WTC11 (cell line): ENCODE measurements at regions not wholly inside any gene's neighbourhood (a gene's known extent, or its start where the extent isn't known, plus 50 kb on each side); places are given as distances from the start of the nearest gene placed in this dataset.

Experiments used
- ATAC-seq: fragments of 200-7000 bp; cut with Tn5 transposase; 2 replicates; pipeline ENCODE4 v1.10.0; 2021; ENCODE audit warnings: mild to moderate bottlenecking, moderate library complexity
- CTCF ChIA-PET: fragments of 300-600 bp; sonication (Branson Sonifier 250); formaldehyde crosslinking; loops from one replicate; lab custom pipeline; 2021; ENCODE audit warnings: antibody characterized with exemption; lab: Charles Lee
- POLR2A ChIA-PET: fragments of 350-600 bp; sonication (Branson Sonifier 250); formaldehyde crosslinking; loops from one replicate; lab custom pipeline; 2021; ENCODE audit warnings: antibody characterized with exemption; lab: Charles Lee
- DNase-seq: peaks from one replicate; pipeline ENCODE4 v3.0.0; 2021; ENCODE audit warnings: low spot score
- H3K27ac Mint-ChIP-seq: 2 replicates; pipeline ENCODE4 v1.8.0; 2021; ENCODE audit warnings: mixed read lengths
- H3K27me3 Mint-ChIP-seq: 2 replicates; pipeline ENCODE4 v1.8.0; 2021; ENCODE audit warnings: low read depth, mild to moderate bottlenecking, moderate library complexity, mixed read lengths
- H3K36me3 Mint-ChIP-seq: 2 replicates; pipeline ENCODE4 v1.8.0; 2021; ENCODE audit warnings: mixed read lengths
- H3K4me1 Mint-ChIP-seq: 2 replicates; pipeline ENCODE4 v1.8.0; 2022; ENCODE audit warnings: mixed read lengths
- H3K4me3 Mint-ChIP-seq: 2 replicates; pipeline ENCODE4 v1.8.0; 2021; ENCODE audit warnings: mild to moderate bottlenecking, moderate library complexity, mixed read lengths
- H3K9me3 Mint-ChIP-seq: 2 replicates; pipeline ENCODE4 v1.8.0; 2021; ENCODE audit warnings: mixed read lengths
- CREB1 ChIP-seq: sonication (generic); formaldehyde crosslinking; IDR thresholded peaks from 2 replicates; pipeline ENCODE4 v1.8.0; 2023; ENCODE audit warnings: mild to moderate bottlenecking, missing genetic modification reagents
- CREM ChIP-seq: sonication (generic); formaldehyde crosslinking; IDR thresholded peaks from 2 replicates; pipeline ENCODE4 v1.8.1; 2022; ENCODE audit warnings: mild to moderate bottlenecking, missing genetic modification reagents, moderate library complexity
- ELF4 ChIP-seq: sonication (generic); formaldehyde crosslinking; IDR thresholded peaks from 2 replicates; pipeline ENCODE4 v1.8.1; 2022; ENCODE audit warnings: low read depth, mild to moderate bottlenecking, moderate library complexity, missing genetic modification reagents
- NFYB ChIP-seq: sonication (generic); formaldehyde crosslinking; conservative IDR thresholded peaks from 2 replicates; pipeline ENCODE4 v1.8.0; 2022; ENCODE audit warnings: low read depth, missing genetic modification reagents
- OVOL2 ChIP-seq: fragments of 250-450 bp; sonication (Bioruptor Pico); IDR thresholded peaks from 2 replicates; pipeline ENCODE4 v1.9.0; 2021; ENCODE audit warnings: mild to moderate bottlenecking, borderline replicate concordance
- RELA ChIP-seq: sonication (generic); formaldehyde crosslinking; IDR thresholded peaks from 2 replicates; pipeline ENCODE4 v1.8.1; 2022; ENCODE audit warnings: missing genetic modification reagents, mild to moderate bottlenecking, borderline replicate concordance
- TCF7 ChIP-seq: sonication (generic); formaldehyde crosslinking; IDR thresholded peaks from 2 replicates; pipeline ENCODE4 v1.8.0; 2022; ENCODE audit warnings: mild to moderate bottlenecking, low read depth, missing genetic modification reagents, moderate library complexity
- ZBTB21 ChIP-seq: sonication (generic); formaldehyde crosslinking; IDR thresholded peaks from 2 replicates; pipeline ENCODE4 v1.8.1; 2023; ENCODE audit warnings: mild to moderate bottlenecking, missing genetic modification reagents, borderline replicate concordance
- ZNF416 ChIP-seq: fragments of 250-450 bp; sonication (Bioruptor Pico); IDR thresholded peaks from 2 replicates; pipeline ENCODE4 v1.9.0; 2021; ENCODE audit warnings: mild to moderate bottlenecking, inconsistent platforms
- ZNF671 ChIP-seq: fragments of 250-450 bp; sonication (Bioruptor Pico); IDR thresholded peaks from 2 replicates; pipeline ENCODE4 v1.8.0; 2021; ENCODE audit warnings: mild to moderate bottlenecking
- TF ChIP-seq, protein P1 (sequence below): sonication (generic); formaldehyde crosslinking; IDR thresholded peaks from 2 replicates; pipeline ENCODE4 v1.8.1; 2023; ENCODE audit warnings: mild to moderate bottlenecking, missing genetic modification reagents
- TF ChIP-seq, protein P2 (sequence below): sonication (generic); formaldehyde crosslinking; IDR thresholded peaks from 2 replicates; pipeline ENCODE4 v1.8.0; 2022; ENCODE audit warnings: mild to moderate bottlenecking, missing genetic modification reagents
- TF ChIP-seq, protein P3 (sequence below): sonication (generic); formaldehyde crosslinking; IDR thresholded peaks from 2 replicates; pipeline ENCODE4 v1.8.0; 2022; ENCODE audit warnings: missing genetic modification reagents
- TF ChIP-seq, protein P4 (sequence below): sonication (generic); formaldehyde crosslinking; IDR thresholded peaks from 2 replicates; pipeline ENCODE4 v1.8.1; 2022; ENCODE audit warnings: low read depth, mild to moderate bottlenecking, moderate library complexity, missing genetic modification reagents, borderline replicate concordance
- TF ChIP-seq, protein P5 (sequence below): sonication (generic); formaldehyde crosslinking; IDR thresholded peaks from 2 replicates; pipeline ENCODE4 v1.8.0; 2022; ENCODE audit warnings: mild to moderate bottlenecking, missing genetic modification reagents

DNA sequence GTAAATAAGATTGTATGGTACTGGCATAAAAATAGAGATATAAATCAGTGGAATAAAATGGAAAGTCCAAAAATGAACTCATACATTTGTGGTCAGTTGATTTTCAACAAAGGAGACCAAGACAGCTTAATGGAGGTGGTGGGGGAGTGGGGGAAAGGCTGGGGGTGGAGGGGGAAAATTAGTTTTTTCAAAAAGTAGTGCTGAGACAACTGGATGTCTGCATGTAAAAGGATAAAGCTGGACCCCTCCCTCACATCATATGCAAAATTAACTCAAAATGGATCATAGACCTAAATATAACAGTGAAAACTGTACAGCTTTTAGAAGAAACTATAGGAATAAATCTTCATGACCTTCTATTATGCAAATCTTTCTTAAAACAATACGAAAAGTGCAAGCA is 107.0 kb downstream of the HMHB1 start:
- H3K36me3 Mint-ChIP-seq: no peaks in the 10 kb centered on the region
- ChIA-PET POLR2A (no interaction called here), CTCF (no interaction called here)
- TF ChIP-seq RELA (CRISPR knock-in tag) (no peak), OVOL2 (CRISPR knock-in tag) (no peak), ZNF671 (no peak), ELF4 (no peak), NFYB (CRISPR knock-in tag) (no peak)
- TF ChIP-seq, protein P1, sequence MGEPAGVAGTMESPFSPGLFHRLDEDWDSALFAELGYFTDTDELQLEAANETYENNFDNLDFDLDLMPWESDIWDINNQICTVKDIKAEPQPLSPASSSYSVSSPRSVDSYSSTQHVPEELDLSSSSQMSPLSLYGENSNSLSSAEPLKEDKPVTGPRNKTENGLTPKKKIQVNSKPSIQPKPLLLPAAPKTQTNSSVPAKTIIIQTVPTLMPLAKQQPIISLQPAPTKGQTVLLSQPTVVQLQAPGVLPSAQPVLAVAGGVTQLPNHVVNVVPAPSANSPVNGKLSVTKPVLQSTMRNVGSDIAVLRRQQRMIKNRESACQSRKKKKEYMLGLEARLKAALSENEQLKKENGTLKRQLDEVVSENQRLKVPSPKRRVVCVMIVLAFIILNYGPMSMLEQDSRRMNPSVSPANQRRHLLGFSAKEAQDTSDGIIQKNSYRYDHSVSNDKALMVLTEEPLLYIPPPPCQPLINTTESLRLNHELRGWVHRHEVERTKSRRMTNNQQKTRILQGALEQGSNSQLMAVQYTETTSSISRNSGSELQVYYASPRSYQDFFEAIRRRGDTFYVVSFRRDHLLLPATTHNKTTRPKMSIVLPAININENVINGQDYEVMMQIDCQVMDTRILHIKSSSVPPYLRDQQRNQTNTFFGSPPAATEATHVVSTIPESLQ (CRISPR knock-in tag): no peak
- TF ChIP-seq, protein P2, sequence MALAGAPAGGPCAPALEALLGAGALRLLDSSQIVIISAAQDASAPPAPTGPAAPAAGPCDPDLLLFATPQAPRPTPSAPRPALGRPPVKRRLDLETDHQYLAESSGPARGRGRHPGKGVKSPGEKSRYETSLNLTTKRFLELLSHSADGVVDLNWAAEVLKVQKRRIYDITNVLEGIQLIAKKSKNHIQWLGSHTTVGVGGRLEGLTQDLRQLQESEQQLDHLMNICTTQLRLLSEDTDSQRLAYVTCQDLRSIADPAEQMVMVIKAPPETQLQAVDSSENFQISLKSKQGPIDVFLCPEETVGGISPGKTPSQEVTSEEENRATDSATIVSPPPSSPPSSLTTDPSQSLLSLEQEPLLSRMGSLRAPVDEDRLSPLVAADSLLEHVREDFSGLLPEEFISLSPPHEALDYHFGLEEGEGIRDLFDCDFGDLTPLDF (CRISPR knock-in tag): no peak
- TF ChIP-seq, protein P3, sequence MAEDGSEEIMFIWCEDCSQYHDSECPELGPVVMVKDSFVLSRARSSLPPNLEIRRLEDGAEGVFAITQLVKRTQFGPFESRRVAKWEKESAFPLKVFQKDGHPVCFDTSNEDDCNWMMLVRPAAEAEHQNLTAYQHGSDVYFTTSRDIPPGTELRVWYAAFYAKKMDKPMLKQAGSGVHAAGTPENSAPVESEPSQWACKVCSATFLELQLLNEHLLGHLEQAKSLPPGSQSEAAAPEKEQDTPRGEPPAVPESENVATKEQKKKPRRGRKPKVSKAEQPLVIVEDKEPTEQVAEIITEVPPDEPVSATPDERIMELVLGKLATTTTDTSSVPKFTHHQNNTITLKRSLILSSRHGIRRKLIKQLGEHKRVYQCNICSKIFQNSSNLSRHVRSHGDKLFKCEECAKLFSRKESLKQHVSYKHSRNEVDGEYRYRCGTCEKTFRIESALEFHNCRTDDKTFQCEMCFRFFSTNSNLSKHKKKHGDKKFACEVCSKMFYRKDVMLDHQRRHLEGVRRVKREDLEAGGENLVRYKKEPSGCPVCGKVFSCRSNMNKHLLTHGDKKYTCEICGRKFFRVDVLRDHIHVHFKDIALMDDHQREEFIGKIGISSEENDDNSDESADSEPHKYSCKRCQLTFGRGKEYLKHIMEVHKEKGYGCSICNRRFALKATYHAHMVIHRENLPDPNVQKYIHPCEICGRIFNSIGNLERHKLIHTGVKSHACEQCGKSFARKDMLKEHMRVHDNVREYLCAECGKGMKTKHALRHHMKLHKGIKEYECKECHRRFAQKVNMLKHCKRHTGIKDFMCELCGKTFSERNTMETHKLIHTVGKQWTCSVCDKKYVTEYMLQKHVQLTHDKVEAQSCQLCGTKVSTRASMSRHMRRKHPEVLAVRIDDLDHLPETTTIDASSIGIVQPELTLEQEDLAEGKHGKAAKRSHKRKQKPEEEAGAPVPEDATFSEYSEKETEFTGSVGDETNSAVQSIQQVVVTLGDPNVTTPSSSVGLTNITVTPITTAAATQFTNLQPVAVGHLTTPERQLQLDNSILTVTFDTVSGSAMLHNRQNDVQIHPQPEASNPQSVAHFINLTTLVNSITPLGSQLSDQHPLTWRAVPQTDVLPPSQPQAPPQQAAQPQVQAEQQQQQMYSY (CRISPR knock-in tag): no peak
- TF ChIP-seq, protein P4, sequence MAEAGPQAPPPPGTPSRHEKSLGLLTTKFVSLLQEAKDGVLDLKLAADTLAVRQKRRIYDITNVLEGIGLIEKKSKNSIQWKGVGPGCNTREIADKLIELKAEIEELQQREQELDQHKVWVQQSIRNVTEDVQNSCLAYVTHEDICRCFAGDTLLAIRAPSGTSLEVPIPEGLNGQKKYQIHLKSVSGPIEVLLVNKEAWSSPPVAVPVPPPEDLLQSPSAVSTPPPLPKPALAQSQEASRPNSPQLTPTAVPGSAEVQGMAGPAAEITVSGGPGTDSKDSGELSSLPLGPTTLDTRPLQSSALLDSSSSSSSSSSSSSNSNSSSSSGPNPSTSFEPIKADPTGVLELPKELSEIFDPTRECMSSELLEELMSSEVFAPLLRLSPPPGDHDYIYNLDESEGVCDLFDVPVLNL (CRISPR knock-in tag): no peak
- no peak overlapping the region for H3K4me3 Mint-ChIP-seq
- no peak for ATAC-seq
- no peak overlapping the region for H3K27ac Mint-ChIP-seq
- no peak for DNase-seq
- H3K27me3 Mint-ChIP-seq: no peaks in the 10 kb centered on the region
- H3K9me3 Mint-ChIP-seq: no peaks in the 10 kb centered on the region
- peaks cover 23% of the 10 kb centered on the region for H3K4me1 Mint-ChIP-seq

DNA sequence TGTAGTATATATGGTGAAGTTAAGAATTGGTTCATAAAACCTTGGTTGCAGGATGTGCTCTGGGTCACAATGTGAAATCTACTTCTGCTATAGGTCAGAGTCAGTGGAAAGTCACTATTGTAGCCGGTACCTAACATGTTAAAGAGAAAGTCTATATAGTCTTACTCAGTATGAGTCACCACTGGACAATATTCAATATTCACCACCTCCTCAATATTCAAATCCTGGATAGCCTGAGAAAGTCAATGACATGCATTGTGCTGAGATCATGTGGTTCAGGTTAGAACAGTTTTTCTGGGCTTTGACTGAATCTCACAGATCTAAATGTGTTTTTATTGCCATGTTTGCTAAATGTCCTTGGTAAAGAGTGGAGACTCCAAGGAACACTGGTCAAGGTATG is 108.8 kb downstream of the HMHB1 start:
- ChIA-PET POLR2A (no interaction called here), CTCF (no interaction called here)
- peaks cover 41% of the 10 kb centered on the region for H3K4me1 Mint-ChIP-seq
- TF ChIP-seq, protein P2 (CRISPR knock-in tag): no peak
- TF ChIP-seq ZNF416 (CRISPR knock-in tag) (no peak), ELF4 (no peak), ZBTB21 (CRISPR knock-in tag) (no peak), CREB1 (no peak), CREM (CRISPR knock-in tag) (no peak), TCF7 (CRISPR knock-in tag) (no peak), OVOL2 (CRISPR knock-in tag) (no peak)
- TF ChIP-seq, protein P5, sequence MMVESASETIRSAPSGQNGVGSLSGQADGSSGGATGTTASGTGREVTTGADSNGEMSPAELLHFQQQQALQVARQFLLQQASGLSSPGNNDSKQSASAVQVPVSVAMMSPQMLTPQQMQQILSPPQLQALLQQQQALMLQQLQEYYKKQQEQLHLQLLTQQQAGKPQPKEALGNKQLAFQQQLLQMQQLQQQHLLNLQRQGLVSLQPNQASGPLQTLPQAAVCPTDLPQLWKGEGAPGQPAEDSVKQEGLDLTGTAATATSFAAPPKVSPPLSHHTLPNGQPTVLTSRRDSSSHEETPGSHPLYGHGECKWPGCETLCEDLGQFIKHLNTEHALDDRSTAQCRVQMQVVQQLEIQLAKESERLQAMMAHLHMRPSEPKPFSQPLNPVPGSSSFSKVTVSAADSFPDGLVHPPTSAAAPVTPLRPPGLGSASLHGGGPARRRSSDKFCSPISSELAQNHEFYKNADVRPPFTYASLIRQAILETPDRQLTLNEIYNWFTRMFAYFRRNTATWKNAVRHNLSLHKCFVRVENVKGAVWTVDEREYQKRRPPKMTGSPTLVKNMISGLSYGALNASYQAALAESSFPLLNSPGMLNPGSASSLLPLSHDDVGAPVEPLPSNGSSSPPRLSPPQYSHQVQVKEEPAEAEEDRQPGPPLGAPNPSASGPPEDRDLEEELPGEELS (CRISPR knock-in tag): no peak
- TF ChIP-seq, protein P3 (CRISPR knock-in tag): no peak
- TF ChIP-seq, protein P1 (CRISPR knock-in tag): no peak
- no peak overlapping the region for H3K27ac Mint-ChIP-seq
- no peak overlapping the region for H3K4me3 Mint-ChIP-seq
- DNase-seq (no peak), ATAC-seq (no peak)
- no peaks in the 10 kb centered on the region for H3K36me3 Mint-ChIP-seq
- H3K9me3 Mint-ChIP-seq: no peaks in the 10 kb centered on the region
- H3K27me3 Mint-ChIP-seq: no peaks in the 10 kb centered on the region
